PC-3 (cell line): ENCODE measurements at regions not wholly inside any gene's neighbourhood (a gene's known extent, or its start where the extent isn't known, plus 50 kb on each side); places are given as distances from the start of the nearest gene placed in this dataset.

Source experiments
- ATAC-seq: fragments of 200-7000 bp; cut with Tn5 transposase; 2 replicates; pipeline ENCODE4 v1.9.1; 2020; ENCODE audit warnings: mild to moderate bottlenecking, moderate library complexity
- BruUV-seq: library from RNA; stranded (reverse); fragments of 400-500 nt; replicated peaks from 2 replicates; lab custom pipeline; 2021; lab: Mats Ljungman, UMichigan
- CTCF ChIA-PET: fragments of 300-600 bp; sonication (Branson Sonifier 250); formaldehyde crosslinking; loops from one replicate; lab custom pipeline; 2022; ENCODE audit warnings: antibody characterized with exemption; lab: Charles Lee
- POLR2A ChIA-PET: fragments of 300-600 bp; sonication (Branson Sonifier 250); formaldehyde crosslinking; loops from one replicate; lab custom pipeline; 2022; ENCODE audit warnings: antibody characterized with exemption; ENCODE audit not compliant: unreplicated experiment; lab: Charles Lee
- DNase-seq: peaks from one replicate; pipeline ENCODE4 v3.0.0-alpha.2; 2015
- H2AFZ ChIP-seq: fragments of 300-600 bp; sonication (generic); 2 replicates; pipeline ENCODE4 v1.6.0; 2016; ENCODE audit warnings: antibody characterized with exemption, low read length
- H3F3A ChIP-seq: fragments of 300-600 bp; sonication (generic); one replicate; pipeline ENCODE4 v1.6.0; 2017; ENCODE audit warnings: antibody characterized with exemption, low read length, control low read depth, mild to moderate bottlenecking; ENCODE audit not compliant: unreplicated experiment
- H3K27ac ChIP-seq: fragments of 300-600 bp; sonication (generic); 2 replicates; pipeline ENCODE4 v1.5.1; 2016; ENCODE audit warnings: mild to moderate bottlenecking, low read length
- H3K27me3 ChIP-seq: fragments of 300-600 bp; sonication (generic); 2 replicates; pipeline ENCODE4 v1.6.1; 2016; ENCODE audit warnings: low read length, mixed read lengths
- H3K36me3 ChIP-seq: fragments of 300-600 bp; sonication (generic); 2 replicates; pipeline ENCODE4 v1.6.1; 2016; ENCODE audit warnings: low read depth, mixed run types, low read length, mixed read lengths
- H3K4me1 ChIP-seq: fragments of 300-600 bp; sonication (generic); 2 replicates; pipeline ENCODE4 v1.5.1; 2016; ENCODE audit warnings: low read length; ENCODE audit not compliant: insufficient read depth
- H3K4me2 ChIP-seq: fragments of 300-600 bp; sonication (generic); 2 replicates; pipeline ENCODE4 v1.6.0; 2016; ENCODE audit warnings: low read length
- H3K4me3 ChIP-seq: fragments of 300-600 bp; sonication (generic); 2 replicates; pipeline ENCODE4 v1.5.1; 2016; ENCODE audit warnings: mild to moderate bottlenecking, low read length, mixed read lengths
- H3K79me2 ChIP-seq: fragments of 300-600 bp; sonication (generic); 2 replicates; pipeline ENCODE4 v1.6.1; 2017; ENCODE audit warnings: low read length, mixed read lengths
- H3K9ac ChIP-seq: fragments of 300-600 bp; sonication (generic); 2 replicates; pipeline ENCODE4 v1.6.0; 2016; ENCODE audit warnings: mild to moderate bottlenecking, low read length
- H3K9me2 ChIP-seq: fragments of 300-600 bp; sonication (generic); replicated peaks from 2 replicates; pipeline ENCODE4 v1.6.1; 2016; ENCODE audit warnings: mixed run types, low read length, mixed read lengths
- H3K9me3 ChIP-seq: fragments of 300-600 bp; sonication (generic); 2 replicates; pipeline ENCODE4 v1.6.1; 2016; ENCODE audit warnings: low read length, mixed read lengths
- H4K20me1 ChIP-seq: fragments of 300-600 bp; sonication (generic); 2 replicates; pipeline ENCODE4 v1.6.1; 2016; ENCODE audit warnings: low read length, mixed read lengths
- CTCF ChIP-seq: fragments of 300-600 bp; sonication (generic); conservative IDR thresholded peaks from 2 replicates; pipeline ENCODE4 v1.5.1; 2017; ENCODE audit warnings: antibody characterized with exemption, low read depth, mild to moderate bottlenecking, low read length
- EZH2 ChIP-seq: fragments of 300-600 bp; sonication (generic); IDR thresholded peaks from one replicate; pipeline ENCODE4 v1.6.1; 2017; ENCODE audit warnings: antibody characterized with exemption, mild to moderate bottlenecking, low read length; ENCODE audit not compliant: unreplicated experiment
- EZH2phosphoT487 ChIP-seq: fragments of 300-600 bp; sonication (generic); IDR thresholded peaks from 2 replicates; pipeline ENCODE4 v1.6.1; 2018; ENCODE audit warnings: mild to moderate bottlenecking, antibody characterized with exemption, low read length, borderline replicate concordance
- intact Hi-C: fragments of 100-400 bp; cut with micrococcal nuclease; formaldehyde crosslinking; loops from 2 replicates; pipeline ENCODE4 v1.9.0; 2023

DNA sequence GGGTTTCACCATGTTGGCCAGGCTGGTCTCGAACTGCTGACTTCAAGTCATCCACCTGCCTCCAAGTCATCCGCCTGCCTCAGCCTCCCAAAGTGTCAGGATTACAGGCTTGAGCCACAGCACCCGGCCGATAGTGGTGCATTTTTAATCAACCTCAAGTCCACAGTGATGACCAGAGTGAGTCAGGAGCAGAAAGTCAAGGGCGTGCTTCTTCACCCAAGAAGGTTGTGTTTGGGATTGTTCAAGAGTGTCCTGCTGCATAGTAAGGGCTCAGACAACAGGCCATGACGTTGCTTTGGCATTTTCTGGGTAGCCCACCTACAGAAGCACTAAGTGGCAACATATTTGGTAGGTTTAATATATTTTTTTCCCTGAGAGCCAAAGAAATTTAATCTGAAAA is 108.3 kb upstream of the FAM20A start:
- Histone ChIP-seq H4K20me1 (no peaks in the 10 kb centered on the region), H3K4me1 (peaks cover 13% of the 10 kb centered on the region; the same call in 1 of the 2 replicates), H3K9me3 (no peaks in the 10 kb centered on the region), H3K4me3 (no peak overlapping the region), H3K27ac (no peak overlapping the region), H3F3A (no peaks in the 10 kb centered on the region), H3K9me2 (no peaks in the 10 kb centered on the region; the same call in 1 of the 2 replicates), H2AFZ (no peak overlapping the region), H3K4me2 (no peak overlapping the region), H3K36me3 (no peaks in the 10 kb centered on the region), H3K9ac (no peak overlapping the region), H3K79me2 (no peaks in the 10 kb centered on the region), H3K27me3 (peaks cover 21% of the 10 kb centered on the region)
- no TSS peak for BruUV-seq
- DNase-seq (no peak), ATAC-seq (no peak)
- intact Hi-C loops = no loop called here
- POLR2A ChIA-PET = no interaction called here
- CTCF ChIA-PET = no interaction called here
- TF ChIP-seq CTCF (no peak), EZH2 (no peak), EZH2phosphoT487 (no peak)

DNA sequence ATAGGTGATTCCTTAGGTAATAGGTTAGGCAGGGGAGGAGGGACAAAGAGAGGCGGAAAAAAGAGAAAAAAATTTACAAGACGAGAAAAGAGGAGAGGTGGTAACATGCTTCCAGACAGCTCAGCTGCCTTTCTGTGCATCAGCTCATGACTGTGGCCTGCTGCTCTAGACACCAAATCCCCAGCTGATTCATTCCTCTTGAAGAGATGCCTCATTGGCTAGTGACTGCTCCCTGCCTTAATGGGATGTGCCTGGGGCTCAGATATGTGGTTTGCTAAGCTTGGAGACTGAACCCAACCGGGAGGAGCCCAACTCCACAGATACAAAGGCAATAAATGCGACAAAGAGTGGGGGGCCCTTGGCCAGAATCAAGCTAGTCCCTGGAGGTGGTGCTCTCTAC is 105.9 kb upstream of the FAM20A start:
- Histone ChIP-seq H3K27ac (no peak overlapping the region), H3K36me3 (no peaks in the 10 kb centered on the region), H3K9ac (no peak overlapping the region), H2AFZ (no peak overlapping the region), H3K4me2 (no peak overlapping the region), H3K4me1 (peaks cover 7% of the 10 kb centered on the region; the same call in 1 of the 2 replicates), H3K9me2 (no peaks in the 10 kb centered on the region; the same call in 1 of the 2 replicates), H3K79me2 (no peaks in the 10 kb centered on the region), H3K9me3 (no peaks in the 10 kb centered on the region), H3K27me3 (peaks cover 13% of the 10 kb centered on the region), H4K20me1 (no peaks in the 10 kb centered on the region), H3F3A (no peaks in the 10 kb centered on the region), H3K4me3 (no peak overlapping the region)
- no peak for TF ChIP-seq EZH2
- no peak for TF ChIP-seq CTCF
- TF ChIP-seq EZH2phosphoT487 = no peak
- POLR2A ChIA-PET = no interaction called here
- ATAC-seq = no peak
- intact Hi-C loops = no loop called here
- CTCF ChIA-PET = no interaction called here
- BruUV-seq = no TSS peak
- peak; percentile 11 for DNase-seq

DNA sequence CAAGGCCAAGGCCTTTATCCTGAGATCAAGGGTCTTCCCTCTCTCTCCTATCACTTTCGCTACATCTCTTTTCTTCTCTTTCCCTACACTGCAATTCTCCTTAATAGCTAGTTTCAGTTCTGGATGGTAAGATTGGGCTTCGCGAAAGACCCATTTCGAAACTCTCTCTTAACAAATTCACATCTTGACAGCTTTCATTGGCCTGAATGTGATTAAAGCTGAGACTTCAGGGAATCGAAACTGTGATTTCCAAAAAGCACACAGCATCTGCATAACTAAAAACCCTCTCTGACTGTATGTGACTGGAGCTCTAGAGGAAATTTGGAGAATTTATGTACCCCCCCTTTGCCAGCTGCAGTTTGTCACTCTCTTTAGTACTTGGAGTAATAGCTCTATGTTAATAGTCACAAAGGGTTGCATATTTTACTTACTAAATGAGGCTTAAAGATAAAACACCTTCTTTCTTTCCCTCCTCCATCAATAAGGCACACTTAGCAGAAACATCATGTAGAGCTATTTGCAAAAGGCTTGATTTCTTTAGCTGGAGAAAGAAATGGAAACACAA is 105.3 kb upstream of the FAM20A start:
- ChIA-PET CTCF (no interaction called here), POLR2A (no interaction called here)
- H4K20me1 ChIP-seq = no peaks in the 10 kb centered on the region
- H3K9me2 ChIP-seq = no peaks in the 10 kb centered on the region; the same call in 1 of the 2 replicates
- no peak overlapping the region for H3K27ac ChIP-seq
- intact Hi-C loops = no loop called here
- H3F3A ChIP-seq = no peaks in the 10 kb centered on the region
- no peak overlapping the region for H3K4me2 ChIP-seq
- no peak overlapping the region for H3K4me3 ChIP-seq
- no peak for TF ChIP-seq EZH2phosphoT487
- no peak for TF ChIP-seq EZH2
- TF ChIP-seq CTCF = no peak
- no peak overlapping the region for H2AFZ ChIP-seq
- H3K27me3 ChIP-seq = peaks cover 11% of the 10 kb centered on the region
- 0 out of 2 replicates have a peak, but pooled peaks cover 1% of the 10 kb centered on the region for H3K4me1 ChIP-seq
- H3K36me3 ChIP-seq = no peaks in the 10 kb centered on the region
- no peak for DNase-seq
- no peak for ATAC-seq
- H3K9me3 ChIP-seq = no peaks in the 10 kb centered on the region
- no TSS peak for BruUV-seq
- H3K79me2 ChIP-seq = no peaks in the 10 kb centered on the region
- H3K9ac ChIP-seq = no peak overlapping the region
